ENCODE measurements at regions not wholly inside any gene's neighbourhood (a gene's known extent, or its start where the extent isn't known, plus 50 kb on each side); places are given as distances from the start of the nearest gene placed in this dataset.

DNA sequence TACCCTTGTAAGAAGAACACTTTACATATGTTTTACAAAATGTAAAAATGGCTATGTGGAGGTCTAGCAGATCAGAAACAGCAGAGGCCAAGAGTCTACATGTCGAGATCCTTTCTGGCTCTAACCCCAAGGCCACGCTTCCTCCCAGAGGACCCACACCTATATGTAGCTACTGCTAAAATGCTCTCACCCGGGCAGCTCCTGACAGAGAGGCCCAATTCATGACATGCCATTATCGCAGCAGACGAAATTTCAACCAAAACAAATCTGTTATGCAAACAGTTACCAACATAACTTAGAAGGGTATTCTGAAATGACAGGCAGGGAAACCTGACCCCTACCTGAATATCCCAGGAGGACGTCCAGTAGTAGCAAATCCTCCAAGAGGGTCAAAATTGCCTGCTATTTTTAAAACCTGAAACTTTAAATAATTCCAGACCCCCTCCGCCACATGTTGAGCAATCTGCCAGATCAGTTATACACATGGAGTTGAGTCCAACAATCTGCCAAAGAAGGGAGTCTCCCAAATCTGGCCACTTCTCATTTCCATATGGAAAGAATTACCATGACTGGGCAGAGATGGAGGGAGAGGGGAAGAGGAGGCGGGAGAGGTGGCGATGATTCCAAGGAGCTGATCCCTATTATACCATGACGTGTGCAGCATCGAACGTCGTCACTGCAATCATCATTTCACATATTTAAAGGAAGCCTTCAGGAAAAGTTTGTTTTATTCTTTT, 192.9 kb upstream of the TBL1X start:
- TF ChIP-seq EZH2 (IDR thresholded peaks at IDR 0.05; ENCODE audit: insufficient read depth, poor library complexity, severe bottlenecking) (no peak), EZH2phosphoT487 (IDR thresholded peaks at IDR 0.05; ENCODE audit: insufficient read depth, low read depth) (no peak)

All from GM23248 (cell line).